ENCODE measurements at regions not wholly inside any gene's neighbourhood (a gene's known extent, or its start where the extent isn't known, plus 50 kb on each side); places are given as distances from the start of the nearest gene placed in this dataset.

DNA sequence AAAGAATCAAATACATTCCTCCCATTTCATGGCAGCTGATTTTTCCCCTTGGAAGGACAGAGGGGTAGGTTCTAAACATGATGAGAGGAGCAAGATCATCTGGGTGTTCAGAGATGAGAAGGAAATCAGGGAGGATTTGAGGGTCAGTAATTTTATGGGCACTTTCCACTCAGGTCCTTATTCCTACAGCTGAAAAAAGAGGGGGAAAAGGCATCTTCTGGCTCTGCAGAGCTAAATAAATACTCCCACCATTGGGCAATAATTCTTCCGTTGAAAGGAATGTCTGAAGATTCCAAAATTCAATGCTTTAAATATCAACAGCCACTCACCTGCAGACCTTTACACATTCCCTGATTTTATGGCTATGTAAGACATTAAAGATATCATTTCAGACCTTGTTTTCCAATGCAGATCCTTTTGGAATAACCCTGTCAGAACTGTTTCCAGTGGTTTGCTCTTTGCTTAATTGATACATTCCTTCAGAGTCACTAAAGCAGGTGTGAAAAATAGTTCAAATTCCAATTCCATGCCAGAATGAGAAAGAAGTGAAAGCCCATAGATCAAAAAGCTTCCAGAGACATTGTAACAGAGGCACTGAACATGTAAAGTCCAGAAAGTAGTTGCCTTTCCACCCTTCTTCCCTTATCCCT is 233.3 kb upstream of the KRR1 start:
- in situ Hi-C loops (cut with MboI), result no loop called here
- no peaks in the 10 kb centered on the region for H3K36me3 ChIP-seq (ENCODE audit: control insufficient read depth, insufficient read depth, low read length)
- no peaks in the 10 kb centered on the region for H3K79me2 ChIP-seq (ENCODE audit: control insufficient read depth, insufficient read depth, low read length)
- H3K4me3 ChIP-seq, result no peak overlapping the region
- ATAC-seq (no peak), DNase-seq (ENCODE audit: extremely low read depth in 1 of 4, low spot score in 3 of 4) (no peak), FAIRE-seq (no peak)
- no TSS peak for BruUV-seq (replicated peaks)
- intact Hi-C loops (cut with micrococcal nuclease), result no loop called here
- H3K27ac ChIP-seq (ENCODE audit: extremely low read depth, low read depth, low read length), result no peak overlapping the region
- CTCF ChIA-PET (ENCODE audit: low intra/inter-chr PET ratio), result no interaction called here
- peaks cover 7% of the 10 kb centered on the region in 2 experiments; a peak in 3 of 5 replicates for H3K27me3 ChIP-seq (ENCODE audit: control insufficient read depth in 2 of 2, insufficient read depth in 2 of 2, low read length in 2 of 2)
- POLR2A ChIA-PET, result interaction anchor here (0.5 kb wide), 1 partner anchor 84 kb away, joined by 3 read pairs; no protein-coding TSS in a partner anchor
- H3K9me3 ChIP-seq (replicated peaks; ENCODE audit: control insufficient read depth, insufficient read depth, low read depth, low read length), result no peaks in the 10 kb centered on the region
- H3K4me1 ChIP-seq (replicated peaks in 1 of 2; ENCODE audit: control insufficient read depth in 2 of 2, insufficient read depth in 2 of 2, low read length in 2 of 2), result no peaks in the 10 kb centered on the region
- H3K9ac ChIP-seq (ENCODE audit: insufficient read depth in 1 of 2, low read depth in 2 of 2, low read length in 2 of 2), result no peak overlapping the region
- H2AFZ ChIP-seq (ENCODE audit: low read depth, low read length), result no peak overlapping the region
- no peak overlapping the region for H3K4me2 ChIP-seq (ENCODE audit: insufficient read depth, low read length)
- H4K20me1 ChIP-seq (replicated peaks; ENCODE audit: control insufficient read depth, insufficient read depth, low read length), result no peaks in the 10 kb centered on the region
- H3K9me1 ChIP-seq (ENCODE audit: control insufficient read depth, insufficient read depth, low read length), result no peaks in the 10 kb centered on the region
- 6% methylated on average over 1 of the region's 1 CpG for WGBS (ENCODE audit: insufficient coverage, low coverage, missing lambda C conversion rate)
- TF ChIP-seq CREM (IDR thresholded peaks at IDR 0.05; ENCODE audit: low read depth) (no peak), SIX5 (IDR thresholded peaks at IDR 0.05; ENCODE audit: borderline replicate concordance in 1 of 2, insufficient read depth in 1 of 2, low read depth in 1 of 2, low read length in 2 of 2) (no peak), CXXC5 (CRISPR knock-in tag; IDR thresholded peaks at IDR 0.05) (no peak), SRSF9 (IDR thresholded peaks at IDR 0.05; ENCODE audit: borderline replicate concordance, low read depth, low read length) (no peak), ILK (tag; IDR thresholded peaks at IDR 0.05; ENCODE audit: borderline replicate concordance, low read depth) (no peak), BRF1 (IDR thresholded peaks at IDR 0.05; ENCODE audit: borderline replicate concordance, extremely low read depth, insufficient read length) (no peak), U2AF1 (optimal IDR thresholded peaks at IDR 0.05; ENCODE audit: low read depth, low read length) (no peak), ZNF224 (CRISPR knock-in tag; IDR thresholded peaks at IDR 0.05) (no peak), FOXA3 (CRISPR knock-in tag; conservative IDR thresholded peaks at IDR 0.05 in 1 of 2, IDR thresholded peaks at IDR 0.05 in 1 of 2) (no peak)
- TF ChIP-seq, protein P1, sequence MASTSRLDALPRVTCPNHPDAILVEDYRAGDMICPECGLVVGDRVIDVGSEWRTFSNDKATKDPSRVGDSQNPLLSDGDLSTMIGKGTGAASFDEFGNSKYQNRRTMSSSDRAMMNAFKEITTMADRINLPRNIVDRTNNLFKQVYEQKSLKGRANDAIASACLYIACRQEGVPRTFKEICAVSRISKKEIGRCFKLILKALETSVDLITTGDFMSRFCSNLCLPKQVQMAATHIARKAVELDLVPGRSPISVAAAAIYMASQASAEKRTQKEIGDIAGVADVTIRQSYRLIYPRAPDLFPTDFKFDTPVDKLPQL (IDR thresholded peaks at IDR 0.05; ENCODE audit: extremely low read depth, insufficient read length), result no peak
- TF ChIP-seq, protein P2, sequence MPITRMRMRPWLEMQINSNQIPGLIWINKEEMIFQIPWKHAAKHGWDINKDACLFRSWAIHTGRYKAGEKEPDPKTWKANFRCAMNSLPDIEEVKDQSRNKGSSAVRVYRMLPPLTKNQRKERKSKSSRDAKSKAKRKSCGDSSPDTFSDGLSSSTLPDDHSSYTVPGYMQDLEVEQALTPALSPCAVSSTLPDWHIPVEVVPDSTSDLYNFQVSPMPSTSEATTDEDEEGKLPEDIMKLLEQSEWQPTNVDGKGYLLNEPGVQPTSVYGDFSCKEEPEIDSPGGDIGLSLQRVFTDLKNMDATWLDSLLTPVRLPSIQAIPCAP (CRISPR knock-in tag; IDR thresholded peaks at IDR 0.05; ENCODE audit: borderline replicate concordance), result no peak
